Effector memory CD8-positive, alpha-beta T cell (primary cell): ENCODE measurements at regions not wholly inside any gene's neighbourhood (a gene's known extent, or its start where the extent isn't known, plus 50 kb on each side); places are given as distances from the start of the nearest gene placed in this dataset.

Source experiments
- ATAC-seq: fragments of 150-1000 bp; cut with Tn5 transposase; replicated peaks from 2 replicates; pipeline ENCODE4 v1.10.0; 2021; ENCODE audit warnings: mild to moderate bottlenecking, moderate library complexity
- DNase-seq, 3 experiments: peaks; one replicate each; pipeline ENCODE4 v3.0.0; 2021
- H3K27ac Mint-ChIP-seq, 2 donors: one replicate each; pipeline ENCODE4 v1.8.0; 2022; ENCODE audit warnings: mild to moderate bottlenecking in 2 of 2, mixed read lengths in 2 of 2, moderate library complexity in 2 of 2
- H3K27me3 Mint-ChIP-seq, 2 donors: one replicate each; pipeline ENCODE4 v1.8.0; 2022; ENCODE audit warnings: mixed read lengths in 2 of 2
- H3K36me3 Mint-ChIP-seq: one replicate; pipeline ENCODE4 v1.8.0; 2022; ENCODE audit warnings: mild to moderate bottlenecking, moderate library complexity, mixed read lengths; ENCODE audit not compliant: insufficient read depth
- H3K4me1 Mint-ChIP-seq, 2 donors: one replicate each; pipeline ENCODE4 v1.8.0; 2022; ENCODE audit warnings: low read depth in 2 of 2, mixed read lengths in 2 of 2
- H3K4me3 Mint-ChIP-seq, 2 donors: one replicate each; pipeline ENCODE4 v1.8.0; 2022; ENCODE audit warnings: mild to moderate bottlenecking in 2 of 2, mixed read lengths in 2 of 2, moderate library complexity in 2 of 2
- H3K9me3 Mint-ChIP-seq, 2 donors: one replicate each; pipeline ENCODE4 v1.8.0; 2022; ENCODE audit warnings: mixed read lengths in 2 of 2

DNA sequence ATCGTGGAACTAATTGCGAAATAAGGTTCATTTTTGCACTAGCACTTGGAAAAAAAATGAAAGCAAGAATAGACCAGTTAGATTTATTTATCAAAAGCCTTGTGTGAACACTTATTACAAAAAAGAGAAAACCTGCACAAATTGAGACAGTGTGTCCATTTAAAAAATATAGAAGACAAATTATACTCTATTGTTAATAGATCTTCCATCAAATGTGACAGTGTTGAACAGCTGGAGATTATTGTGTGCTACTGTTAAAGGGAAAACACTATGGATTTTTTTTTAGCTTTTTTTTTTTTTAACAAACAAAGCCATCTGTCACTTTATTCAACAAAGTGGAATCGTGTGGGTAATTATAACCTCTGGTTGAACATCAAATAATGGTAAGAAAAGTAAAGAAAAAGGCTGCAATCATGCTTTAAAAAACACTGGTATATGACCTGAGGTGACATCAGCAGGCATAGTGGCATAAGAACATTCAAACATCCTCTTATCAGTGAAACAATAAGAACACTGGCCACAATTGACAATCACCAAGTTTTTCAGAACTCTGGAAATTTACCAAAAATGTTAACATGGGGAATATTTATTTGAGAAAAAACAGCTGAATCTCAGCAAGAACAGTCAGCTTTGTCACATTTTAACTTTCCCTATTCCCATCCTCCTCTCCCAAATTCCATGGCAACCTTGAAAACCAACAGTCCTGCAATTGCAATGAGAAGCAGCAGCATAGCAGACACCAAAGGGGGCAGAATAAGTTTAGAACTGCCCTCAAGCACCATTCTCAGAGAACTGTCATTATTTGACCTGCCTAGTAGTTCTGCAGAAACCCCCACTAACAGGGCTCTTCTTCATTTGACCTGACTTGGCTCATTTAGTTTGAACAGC is 442.3 kb upstream of the MON1B start:
- Mint-ChIP-seq H3K36me3 (no peaks in the 10 kb centered on the region), H3K27ac (no peak overlapping the region), H3K4me1 (no peaks in the 10 kb centered on the region), H3K4me3 (no peak overlapping the region), H3K27me3 (no peaks in the 10 kb centered on the region), H3K9me3 (peaks cover 8 to 10% of the 10 kb centered on the region in 2 donors)
- ATAC-seq (no peak), DNase-seq (no peak)

DNA sequence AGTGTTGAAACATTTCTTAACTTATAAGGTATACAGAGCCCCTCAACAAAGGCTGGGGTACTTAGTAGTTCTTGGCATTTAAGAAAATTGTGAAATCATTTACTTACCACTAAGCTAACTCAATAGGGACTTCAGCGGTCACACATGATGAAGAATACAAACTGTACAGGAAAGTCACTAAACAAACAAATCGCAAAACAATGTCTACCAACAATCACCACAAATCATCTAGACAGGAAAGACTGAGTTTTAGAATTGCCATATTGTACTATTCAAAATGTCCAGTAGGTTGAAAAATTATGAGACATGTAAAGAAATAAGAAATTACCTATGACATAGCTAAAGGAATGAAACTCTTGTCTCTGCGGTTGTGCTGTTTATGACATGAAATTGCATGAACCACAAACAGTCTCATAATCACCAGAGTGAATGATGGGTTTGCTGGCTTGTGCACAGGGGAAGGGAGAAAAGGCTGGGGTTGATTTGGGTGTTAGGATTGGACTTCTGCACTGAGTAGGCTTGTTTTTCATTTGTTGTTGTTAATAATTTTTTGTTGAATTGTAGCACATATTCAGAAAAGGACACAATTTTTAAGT is 441.1 kb upstream of the MON1B start:
- H3K27me3 Mint-ChIP-seq = no peaks in the 10 kb centered on the region
- no peaks in the 10 kb centered on the region for H3K4me1 Mint-ChIP-seq
- no peaks in the 10 kb centered on the region for H3K36me3 Mint-ChIP-seq
- H3K4me3 Mint-ChIP-seq = no peak overlapping the region
- H3K9me3 Mint-ChIP-seq = peaks cover 8 to 10% of the 10 kb centered on the region in 2 donors
- no peak for DNase-seq
- ATAC-seq = no peak
- H3K27ac Mint-ChIP-seq = no peak overlapping the region

DNA sequence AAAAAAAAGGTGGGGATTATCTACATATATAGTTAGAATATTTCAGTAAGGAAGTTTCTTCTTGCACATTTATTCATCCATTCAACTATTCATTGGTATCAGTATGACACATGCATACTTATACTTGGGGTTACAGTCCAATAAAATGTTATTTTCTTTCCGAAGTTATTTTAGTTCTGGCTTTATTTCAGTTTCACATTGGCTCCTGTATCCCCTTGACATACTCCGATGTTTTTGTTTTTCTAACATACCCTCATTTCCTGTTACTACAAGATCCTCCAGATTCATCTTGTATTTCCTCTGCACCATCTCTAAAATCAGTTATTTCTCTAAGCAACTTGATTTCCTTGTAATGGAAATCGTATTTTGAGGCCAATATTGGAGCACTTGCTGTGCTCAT is 435.5 kb upstream of the MON1B start:
- Mint-ChIP-seq H3K27me3 (no peaks in the 10 kb centered on the region), H3K4me1 (no peaks in the 10 kb centered on the region), H3K36me3 (no peaks in the 10 kb centered on the region), H3K27ac (no peak overlapping the region), H3K4me3 (no peak overlapping the region), H3K9me3 (no peaks in the 10 kb centered on the region)
- ATAC-seq (no peak), DNase-seq (no peak)

GRCh38 chr16:76756423-76756822 is 434.6 kb upstream of the MON1B start:
- no peak overlapping the region for H3K4me3 Mint-ChIP-seq
- DNase-seq = no peak
- no peaks in the 10 kb centered on the region for H3K4me1 Mint-ChIP-seq
- no peaks in the 10 kb centered on the region for H3K27me3 Mint-ChIP-seq
- no peaks in the 10 kb centered on the region for H3K36me3 Mint-ChIP-seq
- no peak for ATAC-seq
- H3K27ac Mint-ChIP-seq = no peak overlapping the region
- H3K9me3 Mint-ChIP-seq = peaks cover 0 to 2% of the 10 kb centered on the region in 2 donors

- Mint-ChIP-seq H3K27ac (no peak overlapping the region), H3K36me3 (no peaks in the 10 kb centered on the region), H3K4me3 (no peak overlapping the region), H3K9me3 (peaks cover under 1 to 2% of the 10 kb centered on the region in 2 donors), H3K4me1 (no peaks in the 10 kb centered on the region), H3K27me3 (no peaks in the 10 kb centered on the region)
- ATAC-seq = no peak
- no peak for DNase-seq
Measured at GRCh38 chr16:76756951-76757350, 434.0 kb upstream of the MON1B start.

GRCh38 chr16:76766538-76766937 is 424.5 kb upstream of the MON1B start:
- no peaks in the 10 kb centered on the region for H3K36me3 Mint-ChIP-seq
- no peak overlapping the region for H3K4me3 Mint-ChIP-seq
- H3K9me3 Mint-ChIP-seq = peaks cover 18 to 27% of the 10 kb centered on the region in 2 donors
- no peaks in the 10 kb centered on the region for H3K4me1 Mint-ChIP-seq
- no peaks in the 10 kb centered on the region for H3K27me3 Mint-ChIP-seq
- DNase-seq (no peak), ATAC-seq (no peak)
- H3K27ac Mint-ChIP-seq = no peak overlapping the region

DNA sequence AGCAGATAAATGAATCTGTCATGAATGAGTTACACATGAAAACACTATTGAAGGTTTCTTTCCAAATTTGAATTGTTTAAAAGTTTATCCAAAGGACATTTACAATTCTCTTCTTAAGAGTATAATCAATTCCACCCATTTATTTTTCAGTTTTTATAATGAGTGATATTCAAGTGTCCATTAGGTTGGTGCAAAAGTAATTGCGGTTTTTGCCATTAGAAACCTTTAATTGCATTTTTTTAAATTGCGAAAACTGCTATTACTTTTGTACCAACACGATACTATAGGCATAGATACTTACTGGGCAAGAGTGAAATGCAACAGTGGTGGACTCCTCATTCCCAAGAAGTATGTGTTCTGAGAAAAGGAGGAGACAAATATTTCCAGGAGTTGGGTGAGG is 422.7 kb upstream of the MON1B start:
- DNase-seq = no peak
- peaks cover 16 to 18% of the 10 kb centered on the region in 2 donors for H3K9me3 Mint-ChIP-seq
- no peak for ATAC-seq
- no peaks in the 10 kb centered on the region for H3K36me3 Mint-ChIP-seq
- no peaks in the 10 kb centered on the region for H3K4me1 Mint-ChIP-seq
- H3K27ac Mint-ChIP-seq = no peak overlapping the region
- no peaks in the 10 kb centered on the region for H3K27me3 Mint-ChIP-seq
- no peak overlapping the region for H3K4me3 Mint-ChIP-seq

- H3K4me1 Mint-ChIP-seq = no peaks in the 10 kb centered on the region
- H3K36me3 Mint-ChIP-seq = no peaks in the 10 kb centered on the region
- no peak for ATAC-seq
- H3K9me3 Mint-ChIP-seq = peaks cover 16 to 18% of the 10 kb centered on the region in 2 donors
- H3K27ac Mint-ChIP-seq = no peak overlapping the region
- no peaks in the 10 kb centered on the region for H3K27me3 Mint-ChIP-seq
- no peak overlapping the region for H3K4me3 Mint-ChIP-seq
- DNase-seq = no peak
Measured at GRCh38 chr16:76768948-76769347, 422.0 kb upstream of the MON1B start.

GRCh38 chr16:76771216-76771615 is 419.8 kb upstream of the MON1B start:
- Mint-ChIP-seq H3K4me1 (no peaks in the 10 kb centered on the region), H3K27ac (no peak overlapping the region), H3K4me3 (no peak overlapping the region), H3K27me3 (no peaks in the 10 kb centered on the region), H3K36me3 (no peaks in the 10 kb centered on the region), H3K9me3 (peaks cover 10 to 15% of the 10 kb centered on the region in 2 donors)
- ATAC-seq (no peak), DNase-seq (no peak)

GRCh38 chr16:76777721-76778465 is 413.1 kb upstream of the MON1B start:
- Mint-ChIP-seq H3K27ac (no peak overlapping the region), H3K9me3 (peaks cover 11 to 22% of the 10 kb centered on the region in 2 donors), H3K4me3 (no peak overlapping the region), H3K27me3 (no peaks in the 10 kb centered on the region), H3K4me1 (no peaks in the 10 kb centered on the region), H3K36me3 (no peaks in the 10 kb centered on the region)
- ATAC-seq = no peak
- no peak for DNase-seq

- Mint-ChIP-seq H3K9me3 (peaks cover 19 to 31% of the 10 kb centered on the region in 2 donors), H3K27me3 (no peaks in the 10 kb centered on the region), H3K4me1 (no peaks in the 10 kb centered on the region), H3K36me3 (no peaks in the 10 kb centered on the region), H3K27ac (no peak overlapping the region), H3K4me3 (no peak overlapping the region)
- DNase-seq = no peak
- no peak for ATAC-seq
Measured at GRCh38 chr16:76780556-76780955, 410.4 kb upstream of the MON1B start.

GRCh38 chr16:76784530-76784929 is 406.5 kb upstream of the MON1B start:
- H3K27ac Mint-ChIP-seq = no peak overlapping the region
- no peak overlapping the region for H3K4me3 Mint-ChIP-seq
- no peaks in the 10 kb centered on the region for H3K4me1 Mint-ChIP-seq
- no peaks in the 10 kb centered on the region for H3K36me3 Mint-ChIP-seq
- H3K27me3 Mint-ChIP-seq = no peaks in the 10 kb centered on the region
- no peak for ATAC-seq
- peaks cover 11 to 31% of the 10 kb centered on the region in 2 donors for H3K9me3 Mint-ChIP-seq
- no peak for DNase-seq

DNA sequence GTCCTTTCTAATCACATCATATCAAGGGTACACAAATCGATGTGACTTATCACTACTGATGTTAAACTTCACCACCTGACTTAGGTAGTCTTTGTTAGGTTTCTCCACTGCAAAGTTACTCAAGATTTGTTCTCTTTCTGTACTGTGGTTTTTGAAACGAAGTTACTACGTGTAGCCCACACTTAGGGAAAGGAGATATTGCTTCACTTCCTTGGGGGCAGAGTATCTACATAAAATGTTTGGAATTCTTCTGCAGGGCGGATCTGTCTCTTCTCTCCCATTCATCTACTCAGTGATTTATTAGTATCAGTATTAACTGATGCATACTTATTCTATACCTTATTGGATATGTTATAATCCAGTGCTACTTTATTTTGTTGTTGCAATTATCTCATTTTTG is 403.6 kb upstream of the MON1B start:
- ATAC-seq (no peak), DNase-seq (no peak)
- Mint-ChIP-seq H3K9me3 (peaks cover 11 to 25% of the 10 kb centered on the region in 2 donors), H3K36me3 (no peaks in the 10 kb centered on the region), H3K27me3 (no peaks in the 10 kb centered on the region), H3K4me3 (no peak overlapping the region), H3K27ac (no peak overlapping the region), H3K4me1 (no peaks in the 10 kb centered on the region)
